ENCODE measurements at regions not wholly inside any gene's neighbourhood (a gene's known extent, or its start where the extent isn't known, plus 50 kb on each side); places are given as distances from the start of the nearest gene placed in this dataset.
"Not testable (repeated sequence)": the region's sequence is repeated elsewhere in the genome, so short reads cannot be mapped to it uniquely, and the experiment has no call there.

GRCh38 chr16:31975826-31976419 is 102.3 kb downstream of the ZNF267 start:
- not testable (repeated sequence) for DNase-seq (ENCODE audit: low read depth in 3 of 3)

- DNase-seq (ENCODE audit: low read depth in 3 of 3), result not testable (repeated sequence)
These were observed 104.9 kb downstream of the ZNF267 start for GRCh38 chr16:31978463-31978862.

- not testable (repeated sequence) for DNase-seq (ENCODE audit: low read depth in 3 of 3)
These were observed 108.1 kb downstream of the ZNF267 start for GRCh38 chr16:31981739-31982138.

DNA sequence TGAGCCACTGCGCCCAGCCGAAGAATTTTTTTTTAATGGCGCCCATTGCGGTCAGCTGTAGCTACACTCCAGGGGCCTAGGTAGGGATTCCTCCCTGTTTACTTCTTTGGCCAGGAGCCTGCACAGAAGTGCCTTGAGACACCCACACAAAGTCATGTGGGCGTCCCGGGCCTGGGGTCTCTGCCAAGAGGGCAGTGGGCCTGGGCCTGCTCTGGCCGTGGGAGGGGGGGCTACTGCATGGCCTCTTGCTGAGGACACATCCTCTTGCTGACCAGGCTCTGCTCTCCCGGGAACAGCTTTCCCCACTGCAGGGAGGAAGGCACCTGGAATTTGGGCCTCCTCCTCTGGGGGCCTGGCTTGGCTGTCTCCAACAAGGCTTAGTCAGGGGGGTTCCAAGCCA is 109.4 kb downstream of the ZNF267 start:
- DNase-seq (ENCODE audit: low read depth in 3 of 3), result not testable (repeated sequence)

- not testable (repeated sequence) for DNase-seq (ENCODE audit: low read depth in 3 of 3)
These were observed 110.1 kb downstream of the ZNF267 start for GRCh38 chr16:31983666-31984065.

DNA sequence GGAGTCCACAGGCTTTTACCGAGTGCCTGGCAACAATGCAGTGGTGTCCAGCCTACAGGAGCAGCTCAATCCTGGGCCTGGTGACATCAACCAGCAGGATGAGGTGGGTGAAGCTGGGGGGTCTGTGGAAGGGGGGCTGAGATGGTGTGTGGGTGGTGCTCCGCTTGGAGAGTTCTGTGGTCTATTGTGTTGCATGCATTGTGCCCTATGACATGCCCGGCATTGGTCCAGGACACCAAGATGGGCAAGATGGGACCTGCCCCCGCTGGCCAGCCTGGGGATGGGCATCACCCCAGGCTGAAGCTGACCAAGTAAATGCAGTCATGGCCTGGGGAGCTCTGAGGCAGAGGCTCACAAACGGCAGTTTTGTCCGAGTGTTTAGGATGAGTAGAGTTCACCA is 113.3 kb downstream of the ZNF267 start:
- not testable (repeated sequence) for DNase-seq (ENCODE audit: low read depth in 3 of 3)

DNA sequence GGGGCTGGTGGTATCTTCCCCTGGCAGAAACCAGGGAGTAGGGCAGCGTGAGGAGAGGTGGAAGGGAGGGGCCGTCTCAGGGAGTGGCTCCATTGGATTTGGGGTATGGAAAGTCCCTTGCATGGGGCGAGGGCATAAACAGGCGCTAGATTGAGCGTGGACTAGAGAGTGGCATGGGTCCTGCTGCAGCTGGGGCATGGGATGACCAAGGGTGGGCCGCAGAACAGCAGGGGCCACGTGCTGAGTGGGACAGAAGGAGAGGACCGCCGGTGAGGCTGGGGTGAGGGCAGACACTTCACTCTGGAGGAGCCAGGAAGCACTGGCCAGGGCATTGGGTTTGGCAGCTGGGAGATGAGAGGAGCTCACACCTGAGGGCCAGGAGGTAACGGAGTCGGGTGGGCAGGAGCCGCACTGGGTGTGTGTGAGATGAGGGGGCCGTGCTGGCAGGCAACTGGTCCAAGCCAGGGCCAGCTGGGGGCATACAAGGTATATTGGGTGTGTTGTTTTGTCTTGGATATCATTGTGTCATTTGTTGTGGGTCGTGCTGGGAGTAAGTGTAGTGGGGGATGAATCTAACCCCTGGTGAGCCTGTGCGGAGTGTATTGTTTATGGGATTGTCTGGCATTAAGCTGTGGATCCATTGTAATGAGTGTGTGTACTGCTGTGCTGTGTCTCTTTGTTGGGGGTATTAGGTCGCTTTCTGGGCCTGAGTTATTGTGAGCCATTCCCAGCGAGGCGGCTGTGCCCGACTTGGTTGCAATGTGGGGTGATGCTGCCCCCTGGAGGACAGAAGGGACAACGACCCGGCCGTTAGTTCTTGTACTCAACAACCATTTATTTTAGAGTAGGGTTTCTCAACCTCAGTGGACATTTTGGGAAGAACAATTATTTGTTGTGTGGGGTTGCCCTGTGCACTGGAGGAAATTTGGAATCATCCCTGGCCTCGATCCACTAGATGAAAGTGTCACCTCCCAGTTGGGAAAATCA is 115.3 kb downstream of the ZNF267 start:
- DNase-seq (ENCODE audit: low read depth in 3 of 3), result peak; percentile 25 to 41 (median 36)

- DNase-seq (ENCODE audit: low read depth in 3 of 3), result not testable (repeated sequence)
These were observed 116.7 kb downstream of the ZNF267 start for GRCh38 chr16:31990261-31990660.

DNA sequence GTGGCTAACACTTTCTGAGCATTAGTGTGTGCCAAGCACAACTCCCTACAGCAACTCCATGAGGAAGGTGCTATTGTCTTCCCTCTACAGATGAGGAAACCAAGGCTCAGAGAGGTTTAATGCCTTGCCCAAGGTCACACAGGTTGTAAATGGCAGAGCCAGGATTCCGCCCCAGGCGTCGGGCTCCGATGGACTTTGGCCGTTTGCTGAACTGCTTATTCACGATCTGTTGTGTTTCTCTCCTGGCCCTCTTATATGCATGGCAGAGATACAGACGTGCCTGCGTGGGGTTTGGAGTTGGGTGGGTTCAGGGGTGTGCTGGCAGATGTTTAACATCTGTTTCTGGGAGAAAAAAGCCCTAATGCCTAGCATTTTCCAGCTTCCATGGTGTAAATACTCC is 117.4 kb downstream of the ZNF267 start:
- DNase-seq (ENCODE audit: low read depth in 3 of 3), result not testable (repeated sequence)

GRCh38 chr16:31996325-31996724 is 122.7 kb downstream of the ZNF267 start:
- DNase-seq (ENCODE audit: low read depth in 3 of 3), result not testable (repeated sequence)

- DNase-seq (ENCODE audit: low read depth in 3 of 3), result not testable (repeated sequence)
These were observed 128.9 kb downstream of the ZNF267 start for GRCh38 chr16:32002496-32002895.

DNA sequence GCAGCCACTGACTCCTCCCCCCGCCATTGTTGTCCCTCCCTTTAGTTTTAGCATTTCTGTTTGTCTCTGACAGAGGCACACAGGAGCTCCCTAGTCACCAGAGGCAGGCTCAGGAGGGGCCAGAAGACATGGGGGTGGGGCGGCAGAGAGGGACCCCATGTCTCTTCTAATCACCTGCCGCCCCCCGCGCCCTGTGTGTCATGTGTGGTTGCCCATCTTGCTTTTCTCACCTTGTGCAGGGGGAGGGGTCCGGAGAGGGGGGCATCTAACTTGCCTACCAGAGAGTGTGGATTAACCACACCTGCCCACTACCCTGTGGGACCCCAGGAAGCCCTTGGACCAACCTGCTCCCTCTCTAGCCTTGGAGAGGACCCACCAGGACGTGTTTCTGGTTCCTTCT is 130.2 kb downstream of the ZNF267 start:
- DNase-seq (ENCODE audit: low read depth in 3 of 3), result not testable (repeated sequence)

DNA sequence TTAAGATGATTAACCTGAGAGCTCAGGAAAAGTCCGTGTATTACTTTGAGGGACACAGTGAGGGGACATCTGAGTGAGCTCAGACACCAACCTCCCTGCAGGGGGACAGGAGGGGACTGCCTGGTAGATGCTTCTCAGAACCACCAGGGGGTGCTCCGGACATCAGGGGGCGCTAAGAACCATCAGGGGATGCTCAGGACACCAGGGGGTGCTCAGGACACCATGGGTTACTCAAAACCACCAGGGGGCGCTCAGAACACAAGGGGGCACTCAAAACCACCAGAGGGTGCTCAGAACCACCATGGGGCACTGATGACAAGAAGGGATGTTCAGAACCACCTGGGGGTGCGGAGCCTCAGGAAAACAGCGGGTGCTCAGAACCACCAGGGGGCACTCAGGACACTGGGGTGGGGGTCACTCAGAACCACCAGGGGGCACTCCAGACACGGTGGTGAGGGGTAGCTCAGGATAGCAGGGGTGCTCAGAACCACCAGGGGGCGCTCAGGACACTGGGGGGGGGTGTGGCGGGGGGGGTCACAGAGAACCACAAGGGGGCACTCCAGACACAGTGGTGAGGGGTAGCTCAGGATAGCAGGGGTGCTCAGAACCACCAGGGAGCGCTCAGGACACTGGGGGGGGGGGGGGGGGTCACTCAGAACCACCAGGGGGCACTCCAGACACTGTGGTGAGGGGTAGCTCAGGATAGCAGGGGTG is 165.3 kb downstream of the ZNF267 start:
- not testable (repeated sequence) for DNase-seq (ENCODE audit: low read depth in 3 of 3)

DNA sequence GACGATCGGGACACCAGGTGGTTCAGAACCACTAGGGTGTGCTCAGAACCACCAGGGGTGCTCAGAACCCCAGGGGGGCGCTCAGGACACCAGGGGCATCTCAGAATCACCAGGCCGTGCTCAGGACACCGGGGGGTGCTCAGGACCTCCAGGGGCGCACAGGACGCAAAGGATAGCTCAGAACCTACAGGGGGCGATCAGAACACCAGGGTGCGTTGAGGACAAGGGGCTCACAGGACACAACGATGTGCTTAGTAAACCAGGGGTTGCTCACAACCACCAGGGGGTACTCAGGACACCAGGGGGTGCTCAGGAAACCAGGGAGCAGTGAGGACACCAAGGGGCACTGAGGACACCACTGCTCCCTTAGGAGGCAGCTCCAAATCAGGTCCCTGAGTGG is 166.3 kb downstream of the ZNF267 start:
- not testable (repeated sequence) for DNase-seq (ENCODE audit: low read depth in 3 of 3)

DNA sequence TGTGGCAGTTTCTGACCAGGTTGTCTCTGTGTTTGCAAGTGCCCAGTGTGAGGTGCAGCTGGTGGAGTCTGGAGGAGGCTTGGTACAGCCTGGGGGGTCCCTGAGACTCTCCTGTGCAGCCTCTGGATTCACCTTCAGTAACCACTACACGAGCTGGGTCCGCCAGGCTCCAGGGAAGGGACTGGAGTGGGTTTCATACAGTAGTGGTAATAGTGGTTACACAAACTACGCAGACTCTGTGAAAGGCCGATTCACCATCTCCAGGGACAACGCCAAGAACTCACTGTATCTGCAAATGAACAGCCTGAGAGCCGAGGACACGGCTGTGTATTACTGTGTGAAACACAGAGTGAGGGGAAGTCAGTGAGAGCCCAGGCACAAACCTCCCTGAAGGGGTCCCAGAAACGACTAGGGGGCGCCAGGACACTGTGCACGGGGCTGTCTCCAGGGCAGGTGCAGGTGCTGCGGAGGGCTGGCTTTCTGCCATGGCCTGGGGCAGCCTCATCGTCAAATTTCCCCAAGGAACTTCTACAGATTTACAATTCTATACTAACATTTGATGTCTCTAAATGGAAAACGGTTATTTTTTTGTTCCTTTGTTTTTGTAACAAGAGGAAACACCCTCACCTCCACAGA is 187.0 kb upstream of the TP53TG3D start:
- DNase-seq (ENCODE audit: low read depth in 3 of 3), result peak in 1 of 3 experiments; percentile 35

DNA sequence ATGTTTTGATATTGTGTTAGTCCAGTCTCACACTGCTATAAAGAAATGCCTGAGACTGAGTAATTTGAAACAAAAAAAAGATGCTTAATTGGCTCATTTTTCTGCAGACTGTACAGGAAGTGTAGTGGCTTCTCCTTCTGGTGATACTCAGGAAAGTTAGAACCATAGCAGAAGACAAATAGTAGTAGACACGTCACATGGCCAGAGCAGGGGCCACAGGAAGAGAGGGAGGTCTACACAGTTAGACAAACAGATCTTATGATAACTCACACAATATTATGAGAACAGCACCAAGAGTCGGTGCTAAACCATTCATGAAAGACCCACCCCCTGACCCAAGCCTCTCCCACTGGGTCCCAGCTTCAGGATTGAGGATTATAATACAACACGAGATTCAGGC is 181.5 kb upstream of the TP53TG3D start:
- DNase-seq (ENCODE audit: low read depth in 3 of 3), result not testable (repeated sequence)

GRCh38 chr16:32083891-32084290 is 169.2 kb upstream of the TP53TG3D start:
- DNase-seq (ENCODE audit: low read depth in 3 of 3), result not testable (repeated sequence)

DNA sequence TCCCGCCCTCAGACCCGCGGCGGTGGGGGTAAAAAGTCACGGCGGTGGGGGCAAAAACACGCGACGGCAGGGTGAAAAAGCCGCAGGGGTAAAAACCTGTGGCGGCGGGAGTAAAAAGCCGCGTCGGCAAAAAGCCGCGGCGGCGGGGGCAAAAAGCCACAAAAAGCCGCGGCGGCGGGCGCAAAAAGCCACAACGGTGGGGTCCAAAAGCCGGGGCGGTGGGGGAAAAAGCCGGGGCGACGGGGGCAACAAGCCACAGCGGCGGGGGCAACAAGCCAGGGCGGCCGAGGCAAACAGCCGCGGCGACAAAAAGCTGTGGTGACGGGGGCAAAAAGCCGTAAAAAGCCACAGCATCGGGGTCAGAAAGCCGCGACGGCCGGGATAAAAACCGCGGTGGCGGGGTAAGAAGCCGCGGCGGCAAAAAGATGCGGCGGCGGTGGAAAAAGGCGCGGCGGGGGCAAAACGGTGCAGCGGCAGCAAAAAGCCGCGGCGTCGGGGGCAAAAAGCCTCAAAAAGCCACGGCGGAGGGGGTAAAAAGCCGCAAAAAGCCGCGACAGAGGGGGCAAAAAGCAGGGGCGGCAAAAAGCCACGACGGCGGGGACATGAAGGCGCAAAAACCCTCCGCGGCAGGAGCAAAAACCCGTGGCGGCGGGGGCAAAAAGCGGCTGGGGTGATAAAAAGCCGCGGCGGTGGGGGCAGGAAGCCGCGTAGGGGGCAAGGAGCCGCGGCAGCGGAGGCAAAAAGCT is 168.3 kb upstream of the TP53TG3D start:
- DNase-seq (ENCODE audit: low read depth in 3 of 3), result peak in 1 of 3 experiments; percentile 5

- peak; percentile 26 to 54 (median 27) for DNase-seq (ENCODE audit: low read depth in 3 of 3)
These were observed 167.5 kb upstream of the TP53TG3D start for GRCh38 chr16:32085438-32086141.

GRCh38 chr16:32115562-32115961 is 137.5 kb upstream of the TP53TG3D start:
- DNase-seq (ENCODE audit: low read depth in 3 of 3), result not testable (repeated sequence)
